DMS153 (cell line): ENCODE measurements at regions not wholly inside any gene's neighbourhood (a gene's known extent, or its start where the extent isn't known, plus 50 kb on each side); places are given as distances from the start of the nearest gene placed in this dataset.
"Not testable (repeated sequence)": the region's sequence is repeated elsewhere in the genome, so short reads cannot be mapped to it uniquely, and the experiment has no call there.

ENCODE experiments used
- DNase-seq: peaks from one replicate; lab custom pipeline; 2025; lab: John Stamatoyannopoulos, UW

DNA sequence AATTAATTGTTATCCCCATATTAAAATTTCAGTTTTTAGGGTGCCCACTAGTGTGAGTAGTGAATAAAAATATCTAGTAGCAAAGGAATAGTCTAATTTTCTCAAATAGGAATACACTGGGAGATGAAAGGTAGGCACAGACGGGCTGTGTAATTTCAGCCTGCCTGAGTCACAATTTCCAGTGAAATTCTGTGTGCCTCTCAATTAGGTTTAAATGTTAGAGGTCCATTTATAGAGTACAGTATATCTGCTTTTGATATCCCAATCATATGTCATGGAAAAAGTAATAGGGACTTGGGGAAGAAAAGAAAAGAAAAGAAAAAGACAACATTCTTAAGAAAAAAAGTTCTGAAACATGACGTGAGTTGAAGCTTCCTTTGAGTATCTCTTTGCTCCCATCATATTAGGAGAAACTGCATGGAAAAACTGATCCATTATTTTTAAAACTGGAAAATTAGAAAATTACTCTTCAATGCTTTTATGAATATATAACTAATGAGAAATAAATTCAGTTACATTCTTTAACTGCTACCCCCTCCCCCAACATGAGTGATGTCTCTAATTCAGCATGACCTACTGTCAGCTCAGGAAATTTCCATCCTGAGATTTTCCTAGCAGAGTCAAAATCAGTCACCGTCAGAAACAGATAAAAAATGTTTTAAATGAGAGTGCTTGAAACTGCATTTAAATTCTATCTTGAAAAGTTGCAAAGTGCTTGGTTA lies 473.8 kb upstream of the HSF2 start:
- no peak for DNase-seq

DNA sequence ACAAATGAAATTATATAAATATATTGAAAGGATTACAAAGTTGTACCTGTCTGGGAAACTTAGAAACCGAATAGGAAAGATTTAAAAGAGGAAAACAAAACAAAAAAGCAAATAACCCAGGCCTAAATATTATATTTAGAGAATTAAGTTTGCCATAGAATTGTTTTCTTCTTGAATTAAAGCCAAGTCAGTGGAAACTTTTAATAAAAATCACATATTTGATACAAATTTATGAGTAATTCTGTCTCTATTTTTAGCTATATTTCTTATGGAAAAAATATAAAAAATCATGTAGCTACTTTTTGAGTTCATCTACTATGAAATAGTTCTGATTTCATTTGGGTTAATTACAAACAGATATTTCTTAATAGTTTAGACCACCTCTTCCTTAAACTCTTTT lies 470.2 kb upstream of the HSF2 start:
- DNase-seq, result no peak

GRCh38 chr6:121932076-121932991 lies 467.1 kb upstream of the HSF2 start:
- DNase-seq, result no peak

- no peak for DNase-seq
These were observed 465.0 kb upstream of the HSF2 start for GRCh38 chr6:121934451-121934850.

DNA sequence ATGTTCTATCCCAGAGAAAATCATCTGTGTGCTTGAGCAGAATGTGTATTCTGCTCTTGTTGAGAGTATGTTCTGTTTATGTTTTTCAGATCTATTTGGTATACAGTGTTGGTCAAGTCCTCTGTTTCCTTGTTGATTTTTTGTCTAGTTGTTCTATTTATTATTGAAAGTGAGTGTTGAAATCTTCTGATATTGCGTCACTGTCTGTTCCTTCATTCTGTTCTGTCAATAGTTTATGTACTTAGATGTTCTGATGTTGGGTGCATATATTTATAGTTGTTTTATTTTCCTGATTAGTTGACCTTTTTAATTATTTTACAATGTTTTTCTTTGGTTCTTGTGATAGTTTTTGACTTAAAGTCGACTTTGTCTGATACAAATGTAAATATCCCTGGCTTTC lies 458.7 kb upstream of the HSF2 start:
- DNase-seq, result no peak

GRCh38 chr6:121944354-121944753 lies 455.1 kb upstream of the HSF2 start:
- DNase-seq, result no peak

DNA sequence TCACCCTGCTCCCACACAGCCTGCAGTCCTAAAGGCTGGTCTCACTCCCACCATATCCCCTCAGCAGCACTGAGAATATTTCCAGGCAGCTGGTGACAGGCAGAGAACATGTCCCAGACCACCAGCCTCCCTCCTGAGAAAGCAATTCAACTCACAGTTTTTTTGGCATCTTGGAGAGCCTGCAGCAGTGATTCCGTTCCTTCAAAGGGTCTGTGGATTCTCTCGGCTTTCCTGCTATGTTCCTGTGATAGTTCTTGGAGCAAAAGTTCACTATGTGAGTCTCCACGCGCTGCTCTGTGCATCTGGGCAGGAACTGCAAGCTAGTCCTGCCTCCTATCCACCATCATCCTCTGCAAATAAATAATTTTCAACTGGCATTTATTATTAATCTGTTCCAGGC lies 448.3 kb upstream of the HSF2 start:
- no peak for DNase-seq

DNA sequence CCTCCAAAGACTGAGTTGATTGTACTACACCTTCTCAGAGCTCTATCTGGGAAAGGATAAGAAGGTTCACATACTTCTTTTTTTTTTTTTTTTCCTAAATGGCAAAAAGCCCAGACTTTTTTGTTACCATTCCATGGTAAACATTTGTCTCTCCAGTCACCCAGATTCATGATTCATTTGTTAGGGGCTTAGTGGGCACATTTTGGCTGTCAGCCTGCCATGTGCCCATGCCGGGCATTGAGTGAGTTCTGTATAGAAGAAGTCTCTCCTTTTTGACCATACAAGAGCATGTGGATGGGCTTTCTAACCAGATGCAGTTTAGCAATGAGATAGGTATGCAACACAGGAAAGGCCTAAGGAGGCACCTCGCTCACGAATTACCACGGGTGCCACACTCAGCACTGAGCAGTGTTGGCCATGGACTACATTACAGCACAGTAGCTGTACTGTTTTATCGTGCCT lies 447.5 kb upstream of the HSF2 start:
- no peak for DNase-seq

DNA sequence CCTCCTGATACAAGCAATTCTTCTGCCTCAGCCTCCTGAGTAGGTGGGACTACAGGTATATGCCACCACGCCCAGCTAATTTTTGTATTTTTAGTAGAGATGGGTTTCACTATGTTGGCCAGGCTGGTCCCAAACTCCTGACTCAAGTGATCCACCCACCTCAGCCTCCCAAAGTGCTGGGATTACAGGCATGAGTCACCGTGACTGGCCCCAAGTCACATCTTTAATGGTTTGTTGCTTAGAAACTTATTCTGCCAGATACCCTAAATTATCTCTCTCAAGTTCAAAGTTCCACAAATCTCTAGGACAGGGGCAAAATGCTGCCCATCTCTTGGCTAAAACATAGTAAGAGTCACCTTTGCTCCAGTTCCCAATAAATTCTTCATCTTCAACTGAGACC lies 444.1 kb upstream of the HSF2 start:
- not testable (repeated sequence) for DNase-seq

DNA sequence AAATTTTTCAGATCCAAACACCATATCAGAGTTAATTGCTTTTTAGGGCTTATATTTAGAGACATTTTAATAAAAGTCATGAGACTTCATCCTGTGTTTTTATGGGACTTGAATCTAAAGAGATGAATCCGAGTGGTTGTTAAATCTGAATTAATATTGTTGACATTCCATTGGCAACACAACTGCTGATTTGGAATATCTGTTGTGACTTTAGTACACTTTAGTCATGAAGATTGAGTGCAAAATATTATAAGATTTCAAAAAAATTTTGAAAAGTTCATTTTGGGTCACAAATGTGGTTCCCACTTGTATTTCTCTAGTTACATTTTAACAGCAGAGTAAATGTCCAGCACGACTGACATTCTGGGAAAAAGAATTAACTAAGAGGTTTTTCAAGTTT lies 442.7 kb upstream of the HSF2 start:
- DNase-seq, result no peak

GRCh38 chr6:121959501-121959900 lies 440.0 kb upstream of the HSF2 start:
- no peak for DNase-seq

DNA sequence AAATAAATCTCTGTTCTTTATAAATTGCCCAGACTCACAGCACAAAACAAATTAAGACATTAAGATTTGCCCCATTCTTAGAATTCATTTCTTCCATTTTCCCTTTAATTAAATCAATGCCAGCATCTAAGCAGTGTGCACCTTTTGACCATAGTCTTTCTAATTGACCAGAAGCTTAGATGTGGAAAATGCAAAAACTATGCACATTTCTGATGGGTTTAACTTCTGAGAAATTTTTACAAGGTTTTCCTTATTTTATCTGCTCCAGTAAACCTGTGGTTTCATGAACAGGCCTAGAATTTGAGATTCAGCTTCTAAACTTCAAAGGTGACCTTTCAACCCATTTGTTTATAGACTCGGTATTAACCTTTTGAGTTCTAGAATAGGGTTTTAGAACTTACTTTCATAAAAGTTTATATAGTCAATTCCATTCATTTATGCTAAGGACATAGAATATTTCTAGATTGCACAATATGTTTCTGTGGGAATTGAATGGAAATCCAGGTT lies 437.8 kb upstream of the HSF2 start:
- no peak for DNase-seq

- no peak for DNase-seq
These were observed 435.6 kb upstream of the HSF2 start for GRCh38 chr6:121963826-121964225.

GRCh38 chr6:121965739-121966138 lies 433.7 kb upstream of the HSF2 start:
- DNase-seq, result no peak

DNA sequence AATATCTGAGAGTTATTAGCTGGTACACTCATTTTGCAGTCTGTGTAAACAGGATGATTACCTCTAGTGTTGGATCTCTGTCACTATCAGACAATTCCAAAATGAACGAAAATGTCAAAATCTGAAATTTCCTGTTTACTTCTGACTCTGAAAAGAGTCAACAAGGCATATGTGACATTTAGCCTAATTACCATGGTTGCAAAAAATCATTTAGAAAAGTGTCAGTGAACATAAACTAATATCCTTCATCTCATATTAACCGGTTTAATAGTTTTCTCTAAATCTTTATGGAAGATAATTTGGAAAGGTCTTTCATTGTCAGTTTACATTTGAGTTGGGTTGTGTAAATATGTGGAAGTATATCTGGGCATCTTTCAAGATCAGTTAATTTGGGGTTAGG lies 431.8 kb upstream of the HSF2 start:
- no peak for DNase-seq

DNA sequence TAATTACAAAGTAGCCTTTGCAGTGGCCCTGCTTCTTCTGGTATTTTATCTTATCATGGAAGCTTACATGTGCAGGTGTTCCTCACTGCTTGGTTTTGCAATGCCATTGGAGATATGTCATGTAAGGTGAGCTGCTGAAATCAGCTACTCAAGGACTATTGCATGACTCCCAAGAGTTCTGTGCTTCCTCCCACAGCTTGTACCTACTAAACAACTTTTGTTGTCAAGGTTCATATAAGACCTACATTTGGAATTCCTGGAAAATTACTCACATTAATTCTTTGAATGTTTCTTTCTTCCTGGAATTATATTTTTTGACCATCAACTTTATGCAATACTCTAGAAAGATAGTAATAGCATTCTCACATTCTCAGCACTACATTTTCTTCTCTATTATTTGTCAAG lies 427.5 kb upstream of the HSF2 start:
- no peak for DNase-seq

GRCh38 chr6:121984956-121985355 lies 414.5 kb upstream of the HSF2 start:
- DNase-seq, result no peak

GRCh38 chr6:121993362-121993761 lies 406.1 kb upstream of the HSF2 start:
- no peak for DNase-seq

- no peak for DNase-seq
These were observed 404.5 kb upstream of the HSF2 start for GRCh38 chr6:121994919-121995318.

DNA sequence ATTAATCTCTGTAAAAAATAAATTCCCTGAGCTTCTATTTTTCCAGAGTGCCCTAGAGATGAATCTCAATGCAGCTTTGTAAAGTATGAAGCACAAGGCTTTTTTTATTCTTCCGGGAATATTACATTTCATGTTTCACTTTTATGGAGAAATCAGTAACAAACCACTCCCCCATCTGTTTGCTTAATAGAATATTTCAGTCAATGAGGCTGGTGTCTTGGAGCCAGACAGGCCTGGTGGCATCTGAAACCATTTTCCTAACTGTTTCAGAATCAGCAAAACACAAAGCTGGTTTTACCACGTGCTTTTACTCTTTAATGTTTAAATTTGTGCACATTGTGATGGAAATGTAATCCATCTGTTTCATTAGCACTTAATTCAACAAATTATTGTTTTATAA lies 400.8 kb upstream of the HSF2 start:
- no peak for DNase-seq

- DNase-seq, result no peak
These were observed 399.9 kb upstream of the HSF2 start for GRCh38 chr6:121999456-122000065.

DNA sequence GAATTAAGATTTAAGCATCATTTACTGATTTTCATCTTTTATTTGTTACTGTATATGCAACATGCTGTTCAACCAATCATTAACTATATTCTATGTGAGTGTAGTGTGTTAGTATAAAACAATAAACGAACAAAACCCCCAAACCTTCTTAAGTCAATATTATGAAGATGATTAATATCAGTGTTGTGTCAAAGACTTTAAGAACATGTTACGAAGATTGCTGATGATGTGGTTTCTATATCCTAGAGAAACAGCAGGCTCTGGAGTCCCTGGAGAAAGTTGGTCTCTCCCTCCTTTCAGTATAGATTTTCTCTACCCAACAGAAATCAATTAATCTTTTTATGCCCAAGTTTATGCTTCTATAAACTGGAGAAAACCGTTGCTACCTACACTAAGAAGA lies 393.8 kb upstream of the HSF2 start:
- no peak for DNase-seq

GRCh38 chr6:122007339-122007738 lies 392.1 kb upstream of the HSF2 start:
- no peak for DNase-seq
